GM12878 (cell line): ENCODE measurements at regions not wholly inside any gene's neighbourhood (a gene's known extent, or its start where the extent isn't known, plus 50 kb on each side); places are given as distances from the start of the nearest gene placed in this dataset.

ENCODE experiments used
- ATAC-seq: fragments of 200-7000 bp; cut with Tn5 transposase; 3 replicates; pipeline ENCODE4 v1.9.1; 2020; ENCODE audit warnings: mild to moderate bottlenecking, moderate library complexity
- BruUV-seq: library from RNA; stranded (reverse); fragments of 400-500 nt; replicated peaks from 2 replicates; lab custom pipeline; 2021; lab: Mats Ljungman, UMichigan
- CTCF ChIA-PET: fragments of 300-600 bp; sonication (Branson Sonifier 250); formaldehyde crosslinking; extraction: SDS; loops from one replicate; lab custom pipeline; 2021; ENCODE audit warnings: inconsistent platforms; lab: Yijun Ruan, JAX
- POLR2A ChIA-PET: fragments of 350-600 bp; formaldehyde crosslinking; extraction: SDS; loops from one replicate; lab custom pipeline; 2021; ENCODE audit warnings: inconsistent platforms; lab: Charles Lee
- RAD21 ChIA-PET: fragments of 300-600 bp; sonication (Branson Sonifier 250); formaldehyde crosslinking; loops from one replicate; lab custom pipeline; 2023; ENCODE audit warnings: antibody characterized with exemption; ENCODE audit not compliant: unreplicated experiment; lab: Charles Lee
- SMC1A ChIA-PET: fragments of 300-600 bp; sonication (Branson Sonifier 250); formaldehyde crosslinking; loops from one replicate; lab custom pipeline; 2023; ENCODE audit not compliant: unreplicated experiment, uncharacterized antibody; lab: Charles Lee
- DNase-seq: peaks from one replicate; pipeline ENCODE4 v3.0.0-alpha.2; 2011; ENCODE audit warnings: low read depth, low spot score
- FAIRE-seq: peaks from 3 replicates; lab custom pipeline; 2011; peaks lifted over from hg19 to GRCh38; lab: Jason Lieb, UNC
- H2AFZ ChIP-seq: 2 replicates; pipeline ENCODE4 v1.6.0; 2011; ENCODE audit warnings: low read depth, low read length, control low read depth; ENCODE audit not compliant: control insufficient read depth
- H3K27ac ChIP-seq: 2 replicates; pipeline ENCODE4 v1.5.1; 2011; ENCODE audit warnings: control low read depth; ENCODE audit not compliant: control insufficient read depth, insufficient read depth
- H3K27me3 ChIP-seq, 2 experiments: replicated peaks in 1 of 2; 2 replicates each; pipeline versions ENCODE4 v1.6.0 to v1.6.1; 2011; ENCODE audit warnings: low read length in 1 of 2; ENCODE audit not compliant: control insufficient read depth in 2 of 2, insufficient read depth in 2 of 2
- H3K36me3 ChIP-seq, 2 experiments: 2 replicates each; pipeline ENCODE4 v1.5.1; 2011; ENCODE audit warnings: low read length in 1 of 2; ENCODE audit not compliant: control insufficient read depth in 2 of 2, insufficient read depth in 2 of 2
- H3K4me1 ChIP-seq: 2 replicates; pipeline ENCODE4 v1.6.1; 2011; ENCODE audit warnings: mild to moderate bottlenecking, low read length, moderate library complexity, mixed read lengths; ENCODE audit not compliant: control insufficient read depth, insufficient read depth
- H3K4me2 ChIP-seq: 2 replicates; pipeline ENCODE4 v1.6.0; 2011; ENCODE audit warnings: control low read depth; ENCODE audit not compliant: control insufficient read depth, insufficient read depth
- H3K4me3 ChIP-seq: fragments of 200-600 bp; sonication (generic); 2 replicates; pipeline ENCODE4 v1.5.1; 2016
- H3K79me2 ChIP-seq: 2 replicates; pipeline ENCODE4 v1.6.0; 2011; ENCODE audit warnings: low read length; ENCODE audit not compliant: control insufficient read depth, insufficient read depth
- H3K9ac ChIP-seq: 2 replicates; pipeline ENCODE4 v1.8.0; 2011; ENCODE audit warnings: low read length, control low read depth, mixed read lengths; ENCODE audit not compliant: control insufficient read depth, insufficient read depth
- H3K9me3 ChIP-seq: replicated peaks from 3 replicates; pipeline ENCODE4 v1.5.1; 2011; ENCODE audit warnings: mild to moderate bottlenecking, low read length; ENCODE audit not compliant: control insufficient read depth, insufficient read depth
- H4K20me1 ChIP-seq: 2 replicates; pipeline ENCODE4 v1.6.0; 2011; ENCODE audit not compliant: control insufficient read depth, insufficient read depth
- CEBPB ChIP-seq, 2 experiments: fragments of 150-350 bp in 1 of 2; IDR thresholded peaks; 2 replicates each; pipeline ENCODE4 v1.6.1; 2012 to 2014; ENCODE audit warnings: low read depth in 2 of 2, low read length in 2 of 2, borderline replicate concordance in 1 of 2, inconsistent platforms in 1 of 2
- EED ChIP-seq: sonication (generic); IDR thresholded peaks from 2 replicates; pipeline ENCODE4 v1.6.1; 2016; ENCODE audit warnings: antibody characterized with exemption, low read depth
- JUNB ChIP-seq: IDR thresholded peaks from 2 replicates; pipeline ENCODE4 v1.6.1; 2016; ENCODE audit warnings: antibody characterized with exemption, mild to moderate bottlenecking
- KAT2A ChIP-seq: conservative IDR thresholded peaks from 2 replicates; pipeline ENCODE4 v1.6.1; 2011; ENCODE audit warnings: low read depth, low read length; ENCODE audit not compliant: control insufficient read depth
- MEF2B ChIP-seq: fragments of 450-650 bp; IDR thresholded peaks from 2 replicates; pipeline ENCODE4 v1.6.1; 2018; ENCODE audit warnings: mild to moderate bottlenecking, moderate library complexity; ENCODE audit not compliant: partially characterized antibody, poor library complexity, severe bottlenecking
- MYB ChIP-seq: fragments of 150-350 bp; IDR thresholded peaks from 2 replicates; pipeline ENCODE4 v1.6.1; 2014; ENCODE audit warnings: mild to moderate bottlenecking, low read depth, low read length, borderline replicate concordance
- POLR2AphosphoS5 ChIP-seq: IDR thresholded peaks from 2 replicates; pipeline ENCODE4 v1.6.1; 2011; ENCODE audit warnings: mild to moderate bottlenecking, low read length, inconsistent platforms
- RFX5 ChIP-seq: IDR thresholded peaks from 2 replicates; pipeline ENCODE4 v1.6.1; 2011; ENCODE audit warnings: low read depth, low read length, improper control_type of control experiment
- ZNF207 ChIP-seq: fragments of 450-650 bp; IDR thresholded peaks from 2 replicates; pipeline ENCODE4 v1.6.1; 2014; ENCODE audit warnings: antibody characterized with exemption, mild to moderate bottlenecking, borderline replicate concordance
- ZNF217 ChIP-seq: fragments of 450-650 bp; IDR thresholded peaks from 2 replicates; pipeline ENCODE4 v1.6.1; 2017; ENCODE audit warnings: antibody characterized with exemption, mild to moderate bottlenecking
- WGBS: methylation state at CpG from one replicate; pipeline ENCODE4 v1.1.6; 2016; ENCODE audit warnings: low lambda C conversion rate; ENCODE audit not compliant: insufficient replicate concordance, insufficient coverage; ENCODE audit errors: missing lambda C conversion rate; 5-methylcytosine and 5-hydroxymethylcytosine counted together
- in situ Hi-C: fragments of 300-500 bp; cut with MboI; formaldehyde crosslinking; loops from 9 replicates; pipeline ENCODE4 v1.14.3; 2018; ENCODE audit warnings: mixed read lengths
- intact Hi-C: fragments of 100-400 bp; cut with micrococcal nuclease; formaldehyde crosslinking; loops from one replicate; pipeline ENCODE4 v1.14.2; 2022; ENCODE audit not compliant: unreplicated experiment
- TF ChIP-seq, protein P1 (sequence below), 3 experiments: IDR thresholded peaks in 2 of 3; conservative IDR thresholded peaks in 1 of 3; 2 replicates each; pipeline ENCODE4 v1.5.1; 2011; ENCODE audit warnings: low read depth in 3 of 3, low read length in 3 of 3, mild to moderate bottlenecking in 3 of 3, control low read depth in 2 of 3, moderate library complexity in 2 of 3, inconsistent platforms in 1 of 3, mixed read lengths in 1 of 3; ENCODE audit not compliant: control insufficient read depth in 2 of 3, insufficient read depth in 1 of 3; ENCODE audit errors: extremely low read depth in 1 of 3
- TF ChIP-seq, protein P2 (sequence below): IDR thresholded peaks from 2 replicates; pipeline ENCODE4 v1.6.1; 2012; ENCODE audit warnings: low read length, inconsistent platforms
- TF ChIP-seq, protein P3 (sequence below): fragments of 450-650 bp; formaldehyde crosslinking; IDR thresholded peaks from 2 replicates; pipeline ENCODE4 v1.4.0; 2022; ENCODE audit warnings: mild to moderate bottlenecking, moderate library complexity
- TF ChIP-seq, protein P4 (sequence below): fragments of 450-650 bp; IDR thresholded peaks from 2 replicates; pipeline ENCODE4 v1.6.1; 2017; ENCODE audit warnings: mild to moderate bottlenecking

DNA sequence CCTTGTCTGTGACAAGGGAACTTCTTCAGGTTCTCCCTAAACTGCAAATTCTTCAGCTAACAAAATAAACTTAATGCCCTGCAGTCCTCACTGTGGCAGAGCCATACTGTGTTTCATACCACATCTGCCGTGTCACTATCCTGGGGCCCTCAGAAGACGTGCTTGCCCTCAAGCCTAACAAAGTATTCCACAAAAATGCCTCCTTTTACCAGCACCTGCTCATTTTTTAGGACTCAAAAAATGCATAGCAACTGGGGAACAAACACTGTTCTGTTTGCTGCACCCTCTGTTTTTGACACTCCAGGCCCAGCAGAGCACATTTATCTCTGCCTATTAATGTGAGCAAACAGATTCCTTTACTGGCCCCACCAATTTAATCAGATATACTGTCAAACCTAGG is 270.7 kb upstream of the SSTR1 start:
- ATAC-seq (no peak), FAIRE-seq (no peak), DNase-seq (no peak)
- RAD21 ChIA-PET = no interaction called here
- CTCF ChIA-PET = no interaction called here
- Histone ChIP-seq H3K9me3 (no peaks in the 10 kb centered on the region), H3K36me3 (no peaks in the 10 kb centered on the region), H3K27me3 (no peaks in the 10 kb centered on the region), H3K9ac (no peak overlapping the region), H3K4me3 (no peak overlapping the region), H3K4me2 (no peak overlapping the region), H3K79me2 (no peaks in the 10 kb centered on the region), H3K27ac (no peak overlapping the region), H2AFZ (no peak overlapping the region), H3K4me1 (no peaks in the 10 kb centered on the region), H4K20me1 (no peaks in the 10 kb centered on the region)
- in situ Hi-C loops (no loop called here), intact Hi-C loops (no loop called here)
- no TSS peak for BruUV-seq
- POLR2A ChIA-PET = no interaction called here
- 12% methylated on average over 2 of the region's 2 CpGs for WGBS
- SMC1A ChIA-PET = no interaction called here
- TF ChIP-seq KAT2A (no peak), MEF2B (no peak), EED (no peak), MYB (no peak), JUNB (no peak), POLR2AphosphoS5 (no peak), ZNF207 (no peak), RFX5 (no peak), ZNF217 (no peak), CEBPB (IDR thresholded peaks at IDR 0.05; ENCODE audit: borderline replicate concordance in 1 of 2, low read depth in 2 of 2, low read length in 2 of 2) (no peak)
- TF ChIP-seq, protein P1, sequence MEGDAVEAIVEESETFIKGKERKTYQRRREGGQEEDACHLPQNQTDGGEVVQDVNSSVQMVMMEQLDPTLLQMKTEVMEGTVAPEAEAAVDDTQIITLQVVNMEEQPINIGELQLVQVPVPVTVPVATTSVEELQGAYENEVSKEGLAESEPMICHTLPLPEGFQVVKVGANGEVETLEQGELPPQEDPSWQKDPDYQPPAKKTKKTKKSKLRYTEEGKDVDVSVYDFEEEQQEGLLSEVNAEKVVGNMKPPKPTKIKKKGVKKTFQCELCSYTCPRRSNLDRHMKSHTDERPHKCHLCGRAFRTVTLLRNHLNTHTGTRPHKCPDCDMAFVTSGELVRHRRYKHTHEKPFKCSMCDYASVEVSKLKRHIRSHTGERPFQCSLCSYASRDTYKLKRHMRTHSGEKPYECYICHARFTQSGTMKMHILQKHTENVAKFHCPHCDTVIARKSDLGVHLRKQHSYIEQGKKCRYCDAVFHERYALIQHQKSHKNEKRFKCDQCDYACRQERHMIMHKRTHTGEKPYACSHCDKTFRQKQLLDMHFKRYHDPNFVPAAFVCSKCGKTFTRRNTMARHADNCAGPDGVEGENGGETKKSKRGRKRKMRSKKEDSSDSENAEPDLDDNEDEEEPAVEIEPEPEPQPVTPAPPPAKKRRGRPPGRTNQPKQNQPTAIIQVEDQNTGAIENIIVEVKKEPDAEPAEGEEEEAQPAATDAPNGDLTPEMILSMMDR (IDR thresholded peaks at IDR 0.05 in 2 of 3, conservative IDR thresholded peaks at IDR 0.05 in 1 of 3; ENCODE audit: control insufficient read depth in 2 of 3, extremely low read depth in 1 of 3, insufficient read depth in 1 of 3, low read depth in 3 of 3, low read length in 3 of 3) = no peak
- TF ChIP-seq, protein P2, sequence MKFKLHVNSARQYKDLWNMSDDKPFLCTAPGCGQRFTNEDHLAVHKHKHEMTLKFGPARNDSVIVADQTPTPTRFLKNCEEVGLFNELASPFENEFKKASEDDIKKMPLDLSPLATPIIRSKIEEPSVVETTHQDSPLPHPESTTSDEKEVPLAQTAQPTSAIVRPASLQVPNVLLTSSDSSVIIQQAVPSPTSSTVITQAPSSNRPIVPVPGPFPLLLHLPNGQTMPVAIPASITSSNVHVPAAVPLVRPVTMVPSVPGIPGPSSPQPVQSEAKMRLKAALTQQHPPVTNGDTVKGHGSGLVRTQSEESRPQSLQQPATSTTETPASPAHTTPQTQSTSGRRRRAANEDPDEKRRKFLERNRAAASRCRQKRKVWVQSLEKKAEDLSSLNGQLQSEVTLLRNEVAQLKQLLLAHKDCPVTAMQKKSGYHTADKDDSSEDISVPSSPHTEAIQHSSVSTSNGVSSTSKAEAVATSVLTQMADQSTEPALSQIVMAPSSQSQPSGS = no peak
- TF ChIP-seq, protein P3, sequence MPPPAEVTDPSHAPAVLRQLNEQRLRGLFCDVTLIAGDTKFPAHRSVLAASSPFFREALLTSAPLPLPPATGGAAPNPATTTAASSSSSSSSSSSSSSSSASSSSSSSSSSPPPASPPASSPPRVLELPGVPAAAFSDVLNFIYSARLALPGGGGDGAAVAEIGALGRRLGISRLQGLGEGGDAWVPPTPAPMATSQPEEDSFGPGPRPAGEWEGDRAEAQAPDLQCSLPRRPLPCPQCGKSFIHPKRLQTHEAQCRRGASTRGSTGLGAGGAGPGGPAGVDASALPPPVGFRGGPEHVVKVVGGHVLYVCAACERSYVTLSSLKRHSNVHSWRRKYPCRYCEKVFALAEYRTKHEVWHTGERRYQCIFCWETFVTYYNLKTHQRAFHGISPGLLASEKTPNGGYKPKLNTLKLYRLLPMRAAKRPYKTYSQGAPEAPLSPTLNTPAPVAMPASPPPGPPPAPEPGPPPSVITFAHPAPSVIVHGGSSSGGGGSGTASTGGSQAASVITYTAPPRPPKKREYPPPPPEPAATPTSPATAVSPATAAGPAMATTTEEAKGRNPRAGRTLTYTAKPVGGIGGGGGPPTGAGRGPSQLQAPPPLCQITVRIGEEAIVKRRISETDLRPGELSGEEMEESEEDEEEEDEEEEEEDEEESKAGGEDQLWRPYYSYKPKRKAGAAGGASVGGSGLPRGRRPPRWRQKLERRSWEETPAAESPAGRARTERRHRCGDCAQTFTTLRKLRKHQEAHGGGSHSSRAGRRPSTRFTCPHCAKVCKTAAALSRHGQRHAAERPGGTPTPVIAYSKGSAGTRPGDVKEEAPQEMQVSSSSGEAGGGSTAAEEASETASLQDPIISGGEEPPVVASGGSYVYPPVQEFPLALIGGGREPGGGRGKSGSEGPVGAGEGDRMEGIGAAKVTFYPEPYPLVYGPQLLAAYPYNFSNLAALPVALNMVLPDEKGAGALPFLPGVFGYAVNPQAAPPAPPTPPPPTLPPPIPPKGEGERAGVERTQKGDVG (CRISPR knock-in tag) = no peak
- TF ChIP-seq, protein P4, sequence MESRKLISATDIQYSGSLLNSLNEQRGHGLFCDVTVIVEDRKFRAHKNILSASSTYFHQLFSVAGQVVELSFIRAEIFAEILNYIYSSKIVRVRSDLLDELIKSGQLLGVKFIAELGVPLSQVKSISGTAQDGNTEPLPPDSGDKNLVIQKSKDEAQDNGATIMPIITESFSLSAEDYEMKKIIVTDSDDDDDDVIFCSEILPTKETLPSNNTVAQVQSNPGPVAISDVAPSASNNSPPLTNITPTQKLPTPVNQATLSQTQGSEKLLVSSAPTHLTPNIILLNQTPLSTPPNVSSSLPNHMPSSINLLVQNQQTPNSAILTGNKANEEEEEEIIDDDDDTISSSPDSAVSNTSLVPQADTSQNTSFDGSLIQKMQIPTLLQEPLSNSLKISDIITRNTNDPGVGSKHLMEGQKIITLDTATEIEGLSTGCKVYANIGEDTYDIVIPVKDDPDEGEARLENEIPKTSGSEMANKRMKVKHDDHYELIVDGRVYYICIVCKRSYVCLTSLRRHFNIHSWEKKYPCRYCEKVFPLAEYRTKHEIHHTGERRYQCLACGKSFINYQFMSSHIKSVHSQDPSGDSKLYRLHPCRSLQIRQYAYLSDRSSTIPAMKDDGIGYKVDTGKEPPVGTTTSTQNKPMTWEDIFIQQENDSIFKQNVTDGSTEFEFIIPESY = no peak
